Stomach smooth muscle (tissue), 2 donors: ENCODE measurements at regions not wholly inside any gene's neighbourhood (a gene's known extent, or its start where the extent isn't known, plus 50 kb on each side); places are given as distances from the start of the nearest gene placed in this dataset.
"Not testable (repeated sequence)": the region's sequence is repeated elsewhere in the genome, so short reads cannot be mapped to it uniquely, and the experiment has no call there.

Experiments used
- H3K27ac ChIP-seq: one replicate; pipeline ENCODE4 v1.7.0; 2013; ENCODE audit warnings: mild to moderate bottlenecking, low read length, inconsistent platforms
- H3K27me3 ChIP-seq, 2 donors: one replicate each; pipeline ENCODE4 v1.7.0; 2013; ENCODE audit warnings: low read length in 2 of 2; ENCODE audit not compliant: insufficient read depth in 2 of 2, control insufficient read depth in 1 of 2
- H3K36me3 ChIP-seq, 2 donors: one replicate each; pipeline ENCODE4 v1.7.0; 2013; ENCODE audit warnings: low read length in 2 of 2; ENCODE audit not compliant: control insufficient read depth in 2 of 2, insufficient read depth in 2 of 2
- H3K4me1 ChIP-seq: one replicate; pipeline ENCODE4 v1.7.0; 2013; ENCODE audit warnings: low read length; ENCODE audit not compliant: control insufficient read depth, insufficient read depth
- H3K4me3 ChIP-seq, 2 donors: one replicate each; pipeline ENCODE4 v1.7.0; 2013; ENCODE audit warnings: low read length in 2 of 2
- H3K9ac ChIP-seq, 2 donors: one replicate each; pipeline ENCODE4 v1.7.0; 2013; ENCODE audit warnings: low read length in 2 of 2, mild to moderate bottlenecking in 1 of 2
- H3K9me3 ChIP-seq, 2 donors: one replicate each; pipeline ENCODE4 v1.7.0; 2013; ENCODE audit warnings: low read length in 2 of 2; ENCODE audit not compliant: control insufficient read depth in 2 of 2
- donor health status: healthy.
- donor health status: Pancreatic carcinoma.

- H3K36me3 ChIP-seq, result no peaks in the 10 kb centered on the region
- H3K4me1 ChIP-seq, result no peaks in the 10 kb centered on the region
Measured at GRCh38 chr4:179040259-179040658, 1598.0 kb upstream of the AGA start.

GRCh38 chr4:179048839-179049453 is 1606.7 kb upstream of the AGA start:
- Histone ChIP-seq H3K9ac (no peak overlapping the region), H3K27ac (no peak overlapping the region), H3K4me1 (no peaks in the 10 kb centered on the region), H3K4me3 (no peak overlapping the region), H3K27me3 (no peaks in the 10 kb centered on the region), H3K9me3 (no peaks in the 10 kb centered on the region), H3K36me3 (no peaks in the 10 kb centered on the region)

More at GRCh38 chr4:179040259-179040658, 1598.0 kb upstream of the AGA start:
- H3K4me3 ChIP-seq, result no peak overlapping the region
- H3K27me3 ChIP-seq, result no peaks in the 10 kb centered on the region
- H3K27ac ChIP-seq, result no peak overlapping the region
- H3K9ac ChIP-seq, result no peak overlapping the region
- no peaks in the 10 kb centered on the region for H3K9me3 ChIP-seq

- H3K4me1 ChIP-seq, result no peaks in the 10 kb centered on the region
- H3K36me3 ChIP-seq, result no peaks in the 10 kb centered on the region
Measured at GRCh38 chr4:179051206-179051605, 1609.0 kb upstream of the AGA start.

GRCh38 chr4:179059396-179059795 is 1617.2 kb upstream of the AGA start:
- no peaks in the 10 kb centered on the region for H3K27me3 ChIP-seq
- no peaks in the 10 kb centered on the region for H3K4me1 ChIP-seq
- H3K27ac ChIP-seq, result no peak overlapping the region
- no peak overlapping the region for H3K4me3 ChIP-seq
- no peaks in the 10 kb centered on the region for H3K36me3 ChIP-seq
- H3K9me3 ChIP-seq, result no peaks in the 10 kb centered on the region
- no peak overlapping the region for H3K9ac ChIP-seq

More at GRCh38 chr4:179051206-179051605, 1609.0 kb upstream of the AGA start:
- Histone ChIP-seq H3K27me3 (no peaks in the 10 kb centered on the region), H3K9ac (no peak overlapping the region), H3K27ac (no peak overlapping the region), H3K9me3 (no peaks in the 10 kb centered on the region), H3K4me3 (no peak overlapping the region)

GRCh38 chr4:179066254-179066653 is 1624.0 kb upstream of the AGA start:
- H3K36me3 ChIP-seq, H3K4me1 ChIP-seq, H3K27ac ChIP-seq, H3K9me3 ChIP-seq, H3K4me3 ChIP-seq, H3K9ac ChIP-seq, H3K27me3 ChIP-seq: not testable (repeated sequence)

GRCh38 chr4:179071131-179071530 is 1628.9 kb upstream of the AGA start:
- Histone ChIP-seq H3K4me1 (no peaks in the 10 kb centered on the region), H3K9ac (no peak overlapping the region), H3K27me3 (no peaks in the 10 kb centered on the region), H3K36me3 (no peaks in the 10 kb centered on the region), H3K4me3 (no peak overlapping the region), H3K27ac (no peak overlapping the region), H3K9me3 (no peaks in the 10 kb centered on the region)

- Histone ChIP-seq H3K4me3 (no peak overlapping the region), H3K9me3 (no peaks in the 10 kb centered on the region), H3K27me3 (no peaks in the 10 kb centered on the region), H3K9ac (no peak overlapping the region), H3K36me3 (no peaks in the 10 kb centered on the region), H3K27ac (no peak overlapping the region), H3K4me1 (no peaks in the 10 kb centered on the region)
Measured at GRCh38 chr4:179076865-179077264, 1634.6 kb upstream of the AGA start.

- no peak overlapping the region for H3K9ac ChIP-seq
- no peaks in the 10 kb centered on the region for H3K27me3 ChIP-seq
- H3K9me3 ChIP-seq, result no peaks in the 10 kb centered on the region
- no peak overlapping the region for H3K27ac ChIP-seq
- no peak overlapping the region for H3K4me3 ChIP-seq
- no peaks in the 10 kb centered on the region for H3K36me3 ChIP-seq
- no peaks in the 10 kb centered on the region for H3K4me1 ChIP-seq
Measured at GRCh38 chr4:179095585-179096221, 1653.5 kb upstream of the AGA start.

- H3K9ac ChIP-seq, result no peak overlapping the region
- no peaks in the 10 kb centered on the region for H3K9me3 ChIP-seq
- H3K4me1 ChIP-seq, result no peaks in the 10 kb centered on the region
- no peaks in the 10 kb centered on the region for H3K27me3 ChIP-seq
- H3K4me3 ChIP-seq, result no peak overlapping the region
- no peaks in the 10 kb centered on the region for H3K36me3 ChIP-seq
- H3K27ac ChIP-seq, result no peak overlapping the region
Measured at GRCh38 chr4:179097741-179098140, 1655.5 kb upstream of the AGA start.

GRCh38 chr4:179110356-179110755 is 1668.1 kb upstream of the AGA start:
- Histone ChIP-seq H3K27ac (no peak overlapping the region), H3K36me3 (no peaks in the 10 kb centered on the region), H3K4me1 (no peaks in the 10 kb centered on the region), H3K9me3 (no peaks in the 10 kb centered on the region), H3K4me3 (no peak overlapping the region), H3K9ac (no peak overlapping the region), H3K27me3 (no peaks in the 10 kb centered on the region)

- no peak overlapping the region for H3K9ac ChIP-seq
- no peaks in the 10 kb centered on the region for H3K27me3 ChIP-seq
- H3K27ac ChIP-seq, result no peak overlapping the region
- no peak overlapping the region for H3K4me3 ChIP-seq
- no peaks in the 10 kb centered on the region for H3K36me3 ChIP-seq
- no peaks in the 10 kb centered on the region for H3K4me1 ChIP-seq
- no peaks in the 10 kb centered on the region for H3K9me3 ChIP-seq
Measured at GRCh38 chr4:179110816-179111215, 1668.6 kb upstream of the AGA start.
